ENCODE measurements at regions not wholly inside any gene's neighbourhood (a gene's known extent, or its start where the extent isn't known, plus 50 kb on each side); places are given as distances from the start of the nearest gene placed in this dataset.

DNA sequence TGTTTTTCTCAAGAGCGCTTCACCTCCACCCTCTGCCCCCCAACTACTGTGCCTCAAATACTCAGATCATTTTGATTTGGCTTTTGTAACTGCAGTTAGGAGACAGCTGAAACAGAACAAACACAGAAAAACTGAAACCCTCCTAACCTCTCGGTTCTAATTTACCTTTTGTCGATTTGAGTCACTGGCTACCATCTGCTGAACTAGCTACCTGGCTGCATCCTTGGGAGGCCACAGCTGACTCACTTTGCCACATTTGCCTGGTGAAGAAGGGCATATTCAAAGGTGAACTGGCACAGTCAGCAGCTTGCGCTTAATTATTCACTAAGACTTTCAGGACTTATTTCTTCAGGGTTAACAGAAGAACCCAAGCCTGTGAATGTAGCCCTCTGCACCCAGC is 117.7 kb downstream of the FOXB1 start:
- no peak for TF ChIP-seq CTCF (IDR thresholded peaks at IDR 0.05; ENCODE audit: low read depth, low read length)
- no peak overlapping the region for H3K4me3 ChIP-seq (replicated peaks in 1 of 2; ENCODE audit: low read depth in 2 of 2, low read length in 2 of 2)
- no peak for DNase-seq (ENCODE audit: low read depth in 2 of 2)

DNA sequence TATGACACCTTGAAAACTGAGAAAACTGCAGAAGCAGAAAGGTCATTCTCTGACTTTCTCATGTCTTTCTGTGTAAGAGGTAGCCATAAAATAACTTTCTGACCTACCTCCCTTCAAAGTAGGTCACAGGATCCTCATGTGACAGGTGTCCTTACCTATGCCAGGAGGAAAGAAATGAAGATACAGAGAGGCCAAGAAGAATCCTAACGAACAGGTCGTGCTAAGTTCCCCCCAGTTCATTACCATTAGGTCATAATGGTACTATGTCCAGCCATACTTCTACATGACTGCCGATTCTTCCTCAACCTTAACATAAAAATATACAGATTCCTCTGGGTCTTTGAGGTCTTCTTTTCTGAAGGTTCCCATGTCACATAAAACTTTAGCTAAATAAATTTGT is 118.6 kb downstream of the FOXB1 start:
- TF ChIP-seq CTCF (IDR thresholded peaks at IDR 0.05; ENCODE audit: low read depth, low read length): no peak
- DNase-seq (ENCODE audit: low read depth in 2 of 2): no peak
- no peak overlapping the region for H3K4me3 ChIP-seq (replicated peaks in 1 of 2; ENCODE audit: low read depth in 2 of 2, low read length in 2 of 2)

GRCh38 chr15:60124460-60125070 is 120.5 kb downstream of the FOXB1 start:
- no peak for TF ChIP-seq CTCF (IDR thresholded peaks at IDR 0.05; ENCODE audit: low read depth, low read length)
- no peak overlapping the region for H3K4me3 ChIP-seq (replicated peaks in 1 of 2; ENCODE audit: low read depth in 2 of 2, low read length in 2 of 2)
- DNase-seq (ENCODE audit: low read depth in 2 of 2): no peak

GRCh38 chr15:60125334-60125733 is 121.2 kb downstream of the FOXB1 start:
- DNase-seq (ENCODE audit: low read depth in 2 of 2): peak in 1 of 2 donors; percentile 5
- no peak overlapping the region for H3K4me3 ChIP-seq (replicated peaks in 1 of 2; ENCODE audit: low read depth in 2 of 2, low read length in 2 of 2)
- TF ChIP-seq CTCF (IDR thresholded peaks at IDR 0.05; ENCODE audit: low read depth, low read length): no peak

- TF ChIP-seq CTCF (IDR thresholded peaks at IDR 0.05; ENCODE audit: low read depth, low read length): no peak
- H3K4me3 ChIP-seq (replicated peaks in 1 of 2; ENCODE audit: low read depth in 2 of 2, low read length in 2 of 2): no peak overlapping the region
- no peak for DNase-seq (ENCODE audit: low read depth in 2 of 2)
These were observed 122.1 kb downstream of the FOXB1 start for GRCh38 chr15:60126200-60126599.

- no peak for TF ChIP-seq CTCF (IDR thresholded peaks at IDR 0.05; ENCODE audit: low read depth, low read length)
- no peak for DNase-seq (ENCODE audit: low read depth in 2 of 2)
These were observed 122.5 kb downstream of the FOXB1 start for GRCh38 chr15:60126661-60127060.

GRCh38 chr15:60128000-60128376 is 123.9 kb downstream of the FOXB1 start:
- TF ChIP-seq CTCF (IDR thresholded peaks at IDR 0.05; ENCODE audit: low read depth, low read length): no peak
- peak; percentile 37 to 54 for DNase-seq (ENCODE audit: low read depth in 2 of 2)
- peak overlapping the region; percentile 44 to 63 for H3K4me3 ChIP-seq (replicated peaks in 1 of 2; ENCODE audit: low read depth in 2 of 2, low read length in 2 of 2)

More at GRCh38 chr15:60126661-60127060, 122.5 kb downstream of the FOXB1 start:
- H3K4me3 ChIP-seq (replicated peaks in 1 of 2; ENCODE audit: low read depth in 2 of 2, low read length in 2 of 2): no peak overlapping the region

Measured in cardiac fibroblast (primary cell).